ENCODE measurements at regions not wholly inside any gene's neighbourhood (a gene's known extent, or its start where the extent isn't known, plus 50 kb on each side); places are given as distances from the start of the nearest gene placed in this dataset.
A peak's percentile ranks its signal among the peaks of the same experiment; 100 is the strongest.

- TF ChIP-seq CTCF (conservative IDR thresholded peaks at IDR 0.05; ENCODE audit: low read depth, low read length), result no peak
- no peak for DNase-seq (ENCODE audit: low read depth)
- H3K4me3 ChIP-seq (ENCODE audit: low read length), result no peak overlapping the region
Observed at GRCh38 chr2:19244460-19245363, 113.7 kb downstream of the OSR1 start.

- DNase-seq (ENCODE audit: low read depth), result peak; percentile 37
- no peak overlapping the region for H3K4me3 ChIP-seq (ENCODE audit: low read length)
- no peak for TF ChIP-seq CTCF (conservative IDR thresholded peaks at IDR 0.05; ENCODE audit: low read depth, low read length)
Observed at GRCh38 chr2:19238440-19239060, 119.9 kb downstream of the OSR1 start.

- TF ChIP-seq CTCF (conservative IDR thresholded peaks at IDR 0.05; ENCODE audit: low read depth, low read length), result no peak
- DNase-seq (ENCODE audit: low read depth), result no peak
- H3K4me3 ChIP-seq (ENCODE audit: low read length), result no peak overlapping the region
Observed at GRCh38 chr2:19235308-19235707, 123.1 kb downstream of the OSR1 start.

- DNase-seq (ENCODE audit: low read depth), result no peak
- no peak for TF ChIP-seq CTCF (conservative IDR thresholded peaks at IDR 0.05; ENCODE audit: low read depth, low read length)
- H3K4me3 ChIP-seq (ENCODE audit: low read length), result no peak overlapping the region
Observed at GRCh38 chr2:19232312-19232711, 126.1 kb downstream of the OSR1 start.

- no peak for TF ChIP-seq CTCF (conservative IDR thresholded peaks at IDR 0.05; ENCODE audit: low read depth, low read length)
- H3K4me3 ChIP-seq (ENCODE audit: low read length), result no peak overlapping the region
- no peak for DNase-seq (ENCODE audit: low read depth)
Observed at GRCh38 chr2:19231625-19232024, 126.8 kb downstream of the OSR1 start.

- no peak overlapping the region for H3K4me3 ChIP-seq (ENCODE audit: low read length)
- no peak for TF ChIP-seq CTCF (conservative IDR thresholded peaks at IDR 0.05; ENCODE audit: low read depth, low read length)
- no peak for DNase-seq (ENCODE audit: low read depth)
Observed at GRCh38 chr2:19230626-19231025, 127.8 kb downstream of the OSR1 start.

- H3K4me3 ChIP-seq (ENCODE audit: low read length), result no peak overlapping the region
- no peak for TF ChIP-seq CTCF (conservative IDR thresholded peaks at IDR 0.05; ENCODE audit: low read depth, low read length)
- DNase-seq (ENCODE audit: low read depth), result no peak
Observed at GRCh38 chr2:19228715-19229114, 129.7 kb downstream of the OSR1 start.

Data from retinal pigment epithelial cell (primary cell).